Ammon's horn (tissue), 1 donor: ENCODE measurements at regions not wholly inside any gene's neighbourhood (a gene's known extent, or its start where the extent isn't known, plus 50 kb on each side); places are given as distances from the start of the nearest gene placed in this dataset.

Experiments used
- DNase-seq: peaks from one replicate; pipeline ENCODE4 v3.0.0-alpha.2; 2016; ENCODE audit warnings: low spot score

DNA sequence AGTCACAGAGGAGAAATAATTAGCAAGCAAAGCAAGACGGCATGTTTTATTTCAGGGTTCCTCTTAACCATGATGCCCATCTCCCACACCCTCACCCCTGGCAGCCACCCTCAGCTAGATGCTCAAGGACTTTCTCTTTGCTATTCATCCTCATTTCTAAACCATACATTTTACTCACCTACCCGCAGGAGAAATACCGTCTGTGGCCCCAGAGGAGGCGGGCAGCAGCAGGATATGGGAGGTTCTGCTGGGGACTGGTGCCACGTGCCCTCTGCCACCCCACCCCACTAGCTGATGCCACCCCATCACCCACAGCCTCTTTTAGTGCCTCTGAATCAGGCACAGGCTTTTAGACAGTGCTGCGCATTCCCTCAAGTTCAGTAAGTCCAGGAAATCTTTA, 168.7 kb upstream of the ITGB1 start:
- no peak for DNase-seq

DNA sequence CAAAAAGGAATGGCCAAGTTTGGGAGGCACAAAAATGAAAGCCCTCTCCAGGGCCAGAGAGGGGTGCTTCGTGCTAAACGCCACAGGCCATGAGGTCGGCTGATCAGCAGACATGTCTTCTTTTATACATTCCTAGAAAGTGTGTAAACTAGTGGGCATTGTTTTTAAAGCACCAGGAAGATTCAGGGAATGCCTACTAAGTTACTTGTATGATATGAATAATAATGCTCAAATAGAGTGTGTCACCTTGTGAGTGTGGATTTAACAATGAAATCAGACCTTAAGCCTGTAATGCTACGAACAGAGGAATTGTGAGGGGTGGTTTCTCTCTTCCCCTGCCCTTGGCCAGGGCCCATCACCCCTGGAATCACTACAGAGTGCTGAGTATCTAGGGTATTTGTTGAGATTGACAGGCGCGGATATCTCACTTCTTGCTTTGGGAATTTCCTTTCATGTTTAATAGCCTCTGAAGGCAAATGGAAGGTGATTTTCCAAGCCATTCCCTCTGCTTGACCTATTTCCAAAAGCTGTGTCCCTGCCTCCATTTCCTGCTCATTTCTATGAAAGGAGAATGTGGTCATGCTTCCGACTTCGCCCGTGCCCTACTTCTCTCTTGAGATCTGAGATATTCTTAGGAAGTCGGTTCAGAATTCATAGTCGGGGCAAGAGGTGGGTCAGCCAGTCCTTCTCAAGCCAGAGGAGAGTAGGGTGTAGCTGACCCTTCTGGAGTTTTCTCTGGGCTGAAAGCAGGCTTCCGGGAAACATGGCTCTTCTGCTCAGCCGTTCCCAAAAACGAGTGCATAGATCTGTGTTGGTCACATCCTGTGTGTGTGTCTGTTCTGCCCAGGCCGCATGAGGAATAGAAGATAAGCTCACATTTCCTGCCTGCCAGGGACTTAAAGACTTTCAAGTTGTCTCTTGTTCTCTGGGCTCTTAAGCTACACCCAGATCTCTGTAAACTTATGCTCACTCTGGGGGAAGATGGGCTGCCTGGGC, 167.8 kb upstream of the ITGB1 start:
- DNase-seq: no peak

DNA sequence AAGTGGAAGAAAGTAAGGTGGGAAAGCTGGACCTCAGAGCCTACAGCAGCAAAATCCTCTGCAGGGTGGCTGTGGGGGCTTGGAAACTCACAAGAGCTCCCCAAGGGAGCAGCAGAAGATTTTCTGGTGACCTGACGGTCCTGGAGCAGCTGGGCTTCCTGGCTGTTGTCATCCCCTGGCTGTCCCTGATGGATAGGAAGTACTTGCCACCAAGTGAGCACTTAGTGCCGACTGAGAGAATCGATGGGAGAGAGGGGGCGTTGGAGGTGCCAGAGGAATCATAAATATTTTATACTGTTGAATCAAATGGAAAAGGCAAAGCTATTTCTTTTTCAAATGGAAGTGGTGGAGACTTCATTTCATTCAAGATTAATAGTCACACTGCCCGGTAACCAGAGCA, 167.1 kb upstream of the ITGB1 start:
- DNase-seq: no peak

- DNase-seq: no peak
These were observed 165.7 kb upstream of the ITGB1 start for GRCh38 chr10:33123680-33124079.

GRCh38 chr10:33122014-33122809, 164.2 kb upstream of the ITGB1 start:
- no peak for DNase-seq

GRCh38 chr10:33120700-33121099, 162.7 kb upstream of the ITGB1 start:
- no peak for DNase-seq

- DNase-seq: no peak
These were observed 162.2 kb upstream of the ITGB1 start for GRCh38 chr10:33120275-33120674.

GRCh38 chr10:33117816-33118215, 159.8 kb upstream of the ITGB1 start:
- DNase-seq: no peak

- DNase-seq: no peak
These were observed 159.2 kb upstream of the ITGB1 start for GRCh38 chr10:33117230-33117629.

- DNase-seq: peak; percentile 64
These were observed 158.0 kb upstream of the ITGB1 start for GRCh38 chr10:33115738-33116719.

GRCh38 chr10:33114451-33114952, 156.5 kb upstream of the ITGB1 start:
- DNase-seq: no peak

DNA sequence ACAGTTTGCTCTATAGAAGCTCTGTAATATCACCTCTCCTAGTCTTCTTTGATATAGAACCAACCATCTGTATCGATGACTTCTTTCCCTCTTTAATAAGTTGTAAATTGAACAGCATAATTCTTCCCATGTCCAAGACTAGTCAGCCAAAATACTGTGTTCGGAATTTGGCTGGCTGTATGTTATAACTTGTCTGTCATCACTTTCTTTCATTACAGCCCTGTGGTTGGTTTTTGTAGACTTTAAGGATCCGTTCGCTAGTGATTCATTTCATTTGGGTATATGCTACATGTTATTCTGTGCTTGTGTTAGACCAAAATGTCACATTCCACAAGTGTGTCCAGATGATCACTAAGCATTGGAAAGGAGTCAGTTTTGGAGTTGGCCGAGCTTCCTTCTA, 155.4 kb upstream of the ITGB1 start:
- DNase-seq: no peak

DNA sequence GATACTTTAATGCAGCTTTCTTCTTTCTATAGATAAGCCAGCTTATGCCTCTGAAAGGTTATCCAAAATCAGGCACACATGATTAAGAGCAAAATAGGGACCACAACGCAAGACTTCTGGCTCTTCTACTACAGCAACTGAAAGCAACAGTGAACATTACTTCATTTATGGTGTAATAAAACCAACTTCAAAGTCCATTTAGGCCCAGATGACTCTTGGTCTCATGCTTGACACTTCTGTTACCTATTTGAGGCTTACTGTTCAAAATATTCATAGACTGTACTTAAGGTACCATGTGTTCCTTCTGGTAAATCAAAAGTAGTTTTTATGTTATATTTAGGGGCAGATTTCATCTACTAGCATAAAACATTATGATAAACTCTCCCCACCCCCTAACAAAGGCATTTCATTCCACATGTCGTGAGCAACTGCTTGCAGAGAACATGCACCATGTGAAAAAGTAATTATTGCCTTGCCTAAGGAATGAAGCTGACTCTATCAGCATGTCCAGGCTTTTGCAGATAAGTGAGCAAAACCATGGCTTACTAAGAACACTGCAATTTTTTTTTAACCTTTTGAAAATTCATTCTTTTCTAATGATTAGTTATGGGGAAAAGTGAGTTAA, 154.9 kb upstream of the ITGB1 start:
- DNase-seq: no peak

DNA sequence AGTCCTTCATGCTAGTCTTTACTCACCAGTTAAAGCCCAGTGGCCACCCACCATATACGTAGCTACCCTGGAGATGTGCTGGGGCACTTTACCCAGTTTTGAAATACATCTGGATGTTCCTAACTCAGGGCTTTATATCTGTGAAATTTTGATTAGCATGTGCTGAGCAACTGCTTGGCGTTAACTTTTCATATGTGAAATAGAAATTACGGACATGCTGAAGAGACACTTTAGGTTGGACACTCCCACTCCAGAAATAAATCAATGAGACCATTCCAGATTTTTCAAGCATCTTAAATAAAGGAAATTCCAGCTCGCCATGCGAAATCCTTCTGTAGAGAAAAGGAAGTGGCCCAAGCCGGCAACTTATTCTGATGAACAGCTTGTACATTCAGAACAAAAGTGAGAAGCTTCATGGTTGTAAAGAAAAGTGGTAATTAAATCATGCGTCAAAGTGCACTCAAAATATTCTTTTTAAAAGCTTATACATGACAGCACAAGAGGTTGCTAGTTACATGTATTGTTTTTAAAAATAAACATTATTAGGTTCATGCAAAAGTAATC, 153.5 kb upstream of the ITGB1 start:
- DNase-seq: no peak

- no peak for DNase-seq
These were observed 151.9 kb upstream of the ITGB1 start for GRCh38 chr10:33109788-33110469.

GRCh38 chr10:33109384-33109783, 151.4 kb upstream of the ITGB1 start:
- no peak for DNase-seq

- no peak for DNase-seq
These were observed 149.9 kb upstream of the ITGB1 start for GRCh38 chr10:33107953-33108352.

- no peak for DNase-seq
These were observed 148.7 kb upstream of the ITGB1 start for GRCh38 chr10:33106767-33107166.

- no peak for DNase-seq
These were observed 145.9 kb upstream of the ITGB1 start for GRCh38 chr10:33103863-33104379.

DNA sequence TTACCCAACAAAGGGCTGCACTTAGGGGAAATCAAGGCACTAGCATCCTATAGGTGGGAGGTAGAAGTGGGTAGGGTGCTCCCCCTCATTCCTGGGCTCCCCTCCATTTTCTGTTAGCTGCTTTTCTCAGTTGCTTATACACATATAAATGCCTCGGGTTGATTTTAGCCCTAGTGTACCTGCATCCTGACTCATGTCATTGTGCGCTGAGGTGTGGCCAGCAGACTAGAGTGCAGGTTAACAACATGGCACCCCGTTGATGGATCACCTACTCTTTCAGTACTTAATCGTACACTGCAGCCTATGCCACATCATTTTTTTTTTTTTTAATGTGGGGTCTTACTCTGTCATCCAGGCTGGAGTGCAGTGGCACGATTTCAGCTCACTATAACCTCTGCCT, 144.0 kb upstream of the ITGB1 start:
- DNase-seq: no peak
